A673 (cell line): ENCODE measurements at regions not wholly inside any gene's neighbourhood (a gene's known extent, or its start where the extent isn't known, plus 50 kb on each side); places are given as distances from the start of the nearest gene placed in this dataset.

ENCODE experiments used
- BruUV-seq: library from RNA; stranded (reverse); fragments of 400-500 nt; replicated peaks from 2 replicates; lab custom pipeline; 2021; lab: Mats Ljungman, UMichigan
- CTCF ChIA-PET: fragments of 300-600 bp; sonication (Branson Sonifier 250); formaldehyde crosslinking; loops from one replicate; lab custom pipeline; 2022; ENCODE audit warnings: antibody characterized with exemption; lab: Charles Lee
- POLR2A ChIA-PET: fragments of 300-600 bp; sonication (Branson Sonifier 250); formaldehyde crosslinking; loops from one replicate; lab custom pipeline; 2022; ENCODE audit warnings: antibody characterized with exemption; ENCODE audit not compliant: low non-redundant PET; lab: Charles Lee
- DNase-seq: peaks from one replicate; pipeline ENCODE4 v3.0.0-alpha.2; 2015; ENCODE audit warnings: low spot score
- H3K27ac ChIP-seq: fragments of 200-600 bp; sonication (generic); 2 replicates; pipeline ENCODE4 v1.5.1; 2016; ENCODE audit warnings: mixed run types, low read depth, mild to moderate bottlenecking, mixed read lengths, antibody characterized with exemption, low read length; ENCODE audit not compliant: poor library complexity, severe bottlenecking
- H3K27me3 ChIP-seq: fragments of 200-600 bp; sonication (generic); replicated peaks from 2 replicates; pipeline ENCODE4 v1.6.1; 2017; ENCODE audit warnings: mixed run types, low read depth, mild to moderate bottlenecking, mixed read lengths, antibody characterized with exemption, low read length; ENCODE audit not compliant: insufficient read depth, poor library complexity
- H3K36me3 ChIP-seq: fragments of 200-600 bp; sonication (generic); 2 replicates; pipeline ENCODE4 v1.6.1; 2016; ENCODE audit warnings: mixed run types, mild to moderate bottlenecking, mixed read lengths, antibody characterized with exemption, low read length; ENCODE audit not compliant: insufficient read depth, poor library complexity, severe bottlenecking
- H3K4me1 ChIP-seq: fragments of 200-600 bp; sonication (generic); 2 replicates; pipeline ENCODE4 v1.6.1; 2017; ENCODE audit warnings: mixed run types, mild to moderate bottlenecking, mixed read lengths, antibody characterized with exemption, low read length; ENCODE audit not compliant: insufficient read depth, poor library complexity, severe bottlenecking
- H3K4me3 ChIP-seq: fragments of 200-600 bp; sonication (generic); 2 replicates; pipeline ENCODE4 v1.5.1; 2016; ENCODE audit warnings: low read depth, mixed run types, mild to moderate bottlenecking, mixed read lengths, low read length; ENCODE audit not compliant: poor library complexity, severe bottlenecking
- H3K9me3 ChIP-seq: fragments of 200-600 bp; sonication (generic); 2 replicates; pipeline ENCODE4 v1.6.1; 2016; ENCODE audit warnings: mixed run types, low read depth, mild to moderate bottlenecking, mixed read lengths, antibody characterized with exemption, low read length; ENCODE audit not compliant: poor library complexity, severe bottlenecking
- EZH2 ChIP-seq: fragments of 200-600 bp; sonication (generic); IDR thresholded peaks from 2 replicates; pipeline ENCODE4 v1.6.1; 2017; ENCODE audit warnings: borderline replicate concordance, low read depth, mild to moderate bottlenecking, mixed read lengths, antibody characterized with exemption, low read length; ENCODE audit not compliant: poor library complexity, severe bottlenecking
- intact Hi-C: fragments of 100-400 bp; cut with micrococcal nuclease; formaldehyde crosslinking; loops from one replicate; pipeline ENCODE4 v1.10.0; 2022; ENCODE audit not compliant: unreplicated experiment
- TF ChIP-seq, protein P1 (sequence below): fragments of 300-800, 200-600 bp; sonication (generic); conservative IDR thresholded peaks from 2 replicates; pipeline ENCODE4 v1.5.1; 2017; ENCODE audit warnings: low read depth, mild to moderate bottlenecking, antibody characterized with exemption, low read length, moderate library complexity, mixed read lengths

DNA sequence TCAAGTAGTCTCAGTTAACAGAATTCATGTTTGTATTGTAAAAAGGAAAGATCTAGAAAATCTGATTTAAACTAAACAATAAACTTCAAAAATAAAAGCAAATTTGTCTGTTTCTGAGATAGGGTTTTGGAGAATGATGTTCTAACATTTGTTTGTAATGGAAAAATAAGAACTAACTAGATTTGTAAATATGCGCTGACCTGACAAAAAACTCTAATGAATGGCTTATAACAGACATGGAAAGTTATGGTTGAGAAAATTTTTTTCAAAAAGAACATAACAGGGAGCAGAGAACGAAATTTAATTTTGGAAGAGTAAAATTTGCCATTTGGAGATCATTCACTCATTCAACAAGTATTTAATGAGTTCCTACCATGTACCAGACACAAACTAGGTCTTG lies 179.0 kb upstream of the TARS1 start:
- no peak for DNase-seq
- ChIA-PET POLR2A (no interaction called here), CTCF (no interaction called here)
- Histone ChIP-seq H3K9me3 (no peaks in the 10 kb centered on the region), H3K36me3 (no peaks in the 10 kb centered on the region), H3K27ac (no peak overlapping the region), H3K4me3 (no peak overlapping the region), H3K27me3 (no peaks in the 10 kb centered on the region), H3K4me1 (no peaks in the 10 kb centered on the region)
- BruUV-seq, result no TSS peak
- intact Hi-C loops, result no loop called here
- TF ChIP-seq, protein P1, sequence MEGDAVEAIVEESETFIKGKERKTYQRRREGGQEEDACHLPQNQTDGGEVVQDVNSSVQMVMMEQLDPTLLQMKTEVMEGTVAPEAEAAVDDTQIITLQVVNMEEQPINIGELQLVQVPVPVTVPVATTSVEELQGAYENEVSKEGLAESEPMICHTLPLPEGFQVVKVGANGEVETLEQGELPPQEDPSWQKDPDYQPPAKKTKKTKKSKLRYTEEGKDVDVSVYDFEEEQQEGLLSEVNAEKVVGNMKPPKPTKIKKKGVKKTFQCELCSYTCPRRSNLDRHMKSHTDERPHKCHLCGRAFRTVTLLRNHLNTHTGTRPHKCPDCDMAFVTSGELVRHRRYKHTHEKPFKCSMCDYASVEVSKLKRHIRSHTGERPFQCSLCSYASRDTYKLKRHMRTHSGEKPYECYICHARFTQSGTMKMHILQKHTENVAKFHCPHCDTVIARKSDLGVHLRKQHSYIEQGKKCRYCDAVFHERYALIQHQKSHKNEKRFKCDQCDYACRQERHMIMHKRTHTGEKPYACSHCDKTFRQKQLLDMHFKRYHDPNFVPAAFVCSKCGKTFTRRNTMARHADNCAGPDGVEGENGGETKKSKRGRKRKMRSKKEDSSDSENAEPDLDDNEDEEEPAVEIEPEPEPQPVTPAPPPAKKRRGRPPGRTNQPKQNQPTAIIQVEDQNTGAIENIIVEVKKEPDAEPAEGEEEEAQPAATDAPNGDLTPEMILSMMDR, result no peak
- no peak for TF ChIP-seq EZH2

DNA sequence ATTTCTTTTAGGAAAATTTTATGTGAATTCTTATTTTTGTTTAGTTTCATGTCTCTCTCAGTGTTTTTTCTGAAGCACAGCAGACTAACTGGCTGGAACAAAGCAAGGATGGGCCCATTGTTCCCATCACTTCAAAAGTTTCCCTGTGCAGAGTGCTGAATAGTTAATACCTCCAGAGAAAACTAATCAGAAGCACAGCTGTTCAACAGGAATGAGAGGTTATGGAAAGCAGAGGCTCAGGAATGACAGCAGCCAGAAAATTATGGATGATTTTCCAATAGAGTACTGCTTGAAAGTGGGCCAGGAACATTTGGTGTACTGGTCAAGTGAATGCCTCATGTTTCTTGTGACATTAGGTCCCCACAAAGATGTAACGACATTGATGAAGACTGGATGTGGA lies 173.0 kb upstream of the TARS1 start:
- BruUV-seq, result no TSS peak

DNA sequence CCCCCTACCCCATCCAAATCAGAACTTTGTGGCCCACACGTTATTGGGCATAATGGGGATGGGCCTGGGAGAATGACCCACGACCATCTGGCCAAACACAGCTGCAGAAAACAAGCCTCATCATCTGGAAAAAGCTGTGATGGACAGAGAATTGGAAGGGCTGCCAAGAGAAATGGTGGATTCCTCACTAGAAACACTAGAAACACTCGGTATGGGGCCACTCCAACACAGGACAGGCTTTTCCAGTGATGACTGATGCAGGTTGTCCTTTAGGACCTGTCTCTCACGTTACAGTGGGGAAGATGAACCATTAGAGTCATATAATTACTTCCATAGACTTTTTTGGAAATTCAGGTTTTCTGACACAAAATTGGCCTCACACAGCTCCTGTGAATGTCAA lies 172.4 kb upstream of the TARS1 start:
- ChIA-PET POLR2A (no interaction called here), CTCF (no interaction called here)
- no peak for DNase-seq
- H3K27me3 ChIP-seq, result no peaks in the 10 kb centered on the region
- no peaks in the 10 kb centered on the region for H3K9me3 ChIP-seq
- intact Hi-C loops, result no loop called here
- H3K4me3 ChIP-seq, result no peak overlapping the region
- no peak overlapping the region for H3K27ac ChIP-seq
- no peaks in the 10 kb centered on the region for H3K36me3 ChIP-seq
- H3K4me1 ChIP-seq, result no peaks in the 10 kb centered on the region
- BruUV-seq, result no TSS peak
- no peak for TF ChIP-seq EZH2
- TF ChIP-seq, protein P1, result no peak

More for the DNA sequence above, 173.0 kb upstream of the TARS1 start:
- CTCF ChIA-PET, result no interaction called here
- TF ChIP-seq, protein P1, result no peak
- no peak for TF ChIP-seq EZH2
- no peak for DNase-seq
- POLR2A ChIA-PET, result no interaction called here
- intact Hi-C loops, result no loop called here
- Histone ChIP-seq H3K9me3 (no peaks in the 10 kb centered on the region), H3K36me3 (no peaks in the 10 kb centered on the region), H3K27ac (no peak overlapping the region), H3K4me3 (no peak overlapping the region), H3K4me1 (no peaks in the 10 kb centered on the region), H3K27me3 (no peaks in the 10 kb centered on the region)
